HCT116 (cell line): ENCODE measurements at regions not wholly inside any gene's neighbourhood (a gene's known extent, or its start where the extent isn't known, plus 50 kb on each side); places are given as distances from the start of the nearest gene placed in this dataset.

Experiments
- ATAC-seq: fragments of 200-7000 bp; cut with Tn5 transposase; 2 replicates; pipeline ENCODE4 v1.9.1; 2020; ENCODE audit warnings: mild to moderate bottlenecking, moderate library complexity
- BruUV-seq: library from RNA; stranded (reverse); fragments of 400-500 nt; replicated peaks from 2 replicates; lab custom pipeline; 2021; lab: Mats Ljungman, UMichigan
- CTCF ChIA-PET: fragments of 300-600 bp; sonication (Branson Sonifier 250); formaldehyde crosslinking; loops from one replicate; lab custom pipeline; 2021; ENCODE audit warnings: antibody characterized with exemption; lab: Charles Lee
- POLR2A ChIA-PET: fragments of 300-600, 350-600 bp; sonication (Branson Sonifier 250); formaldehyde crosslinking; loops from one replicate; lab custom pipeline; 2021; ENCODE audit warnings: antibody characterized with exemption; lab: Charles Lee
- RAD21 ChIA-PET, 2 experiments: fragments of 300-600 bp; sonication (Branson Sonifier 250); formaldehyde crosslinking; loops; one replicate each; lab custom pipeline; 2023; ENCODE audit warnings: low total read pairs in 2 of 2; ENCODE audit not compliant: uncharacterized antibody in 2 of 2, unreplicated experiment in 2 of 2, low non-redundant PET in 1 of 2; lab: Charles Lee
- DNase-seq: peaks from one replicate; pipeline ENCODE4 v3.0.0-alpha.2; 2010; ENCODE audit warnings: low read depth, low spot score
- H2AFZ ChIP-seq: fragments of 200-600 bp; shearing (Covaris generic), sonication (generic); 2 replicates; pipeline ENCODE4 v1.6.1; 2017; ENCODE audit warnings: low read depth, mixed run types, mixed read lengths, antibody characterized with exemption, low read length; ENCODE audit not compliant: poor library complexity, severe bottlenecking
- H3K27ac ChIP-seq: 2 replicates; pipeline ENCODE4 v1.5.1; 2012; ENCODE audit warnings: low read depth, low read length
- H3K27me3 ChIP-seq: fragments of 200-600 bp; sonication (generic); 2 replicates; pipeline ENCODE4 v1.6.1; 2016; ENCODE audit warnings: mixed run types, low read length, mixed read lengths; ENCODE audit not compliant: insufficient read depth
- H3K36me3 ChIP-seq, 2 experiments: fragments of 200-500 bp in 1 of 2; fragments of 200-600 bp in 1 of 2; sonication (Bioruptor generic) in 1 of 2; sonication (generic) in 1 of 2; 2 replicates each; pipeline versions ENCODE4 v1.5.1 to v1.6.1; 2014 to 2016; ENCODE audit warnings: low read length in 2 of 2, inconsistent platforms in 1 of 2, mixed read lengths in 1 of 2, mixed run types in 1 of 2; ENCODE audit not compliant: insufficient read depth in 2 of 2, control insufficient read depth in 1 of 2
- H3K4me1 ChIP-seq, 2 experiments: fragments of 200-600 bp in 1 of 2; sonication (generic) in 1 of 2; 2 replicates each; pipeline versions ENCODE4 v1.5.1 to v1.6.1; 2012 to 2017; ENCODE audit warnings: low read length in 2 of 2, inconsistent platforms in 1 of 2, mild to moderate bottlenecking in 1 of 2, mixed read lengths in 1 of 2, mixed run types in 1 of 2, moderate library complexity in 1 of 2; ENCODE audit not compliant: insufficient read depth in 2 of 2, control insufficient read depth in 1 of 2
- H3K4me2 ChIP-seq: fragments of 200-600 bp; sonication (generic); 2 replicates; pipeline ENCODE4 v1.6.1; 2017; ENCODE audit warnings: mixed run types, low read length, mixed read lengths
- H3K4me3 ChIP-seq, 2 experiments: fragments of 200-600 bp in 1 of 2; sonication (generic) in 1 of 2; replicated peaks in 1 of 2; 2 replicates each; pipeline ENCODE4 v1.5.1; 2011 to 2016; ENCODE audit warnings: low read length in 2 of 2, control low read depth in 1 of 2, low read depth in 1 of 2, mild to moderate bottlenecking in 1 of 2, mixed read lengths in 1 of 2, mixed run types in 1 of 2
- H3K79me2 ChIP-seq: fragments of 200-600 bp; sonication (generic); 2 replicates; pipeline ENCODE4 v1.6.1; 2017; ENCODE audit warnings: mild to moderate bottlenecking, mixed run types, low read length, moderate library complexity, mixed read lengths; ENCODE audit not compliant: insufficient read depth
- H3K9ac ChIP-seq: fragments of 200-600 bp; sonication (generic); 2 replicates; pipeline ENCODE4 v1.6.1; 2016; ENCODE audit warnings: low read length, mixed read lengths
- H3K9me2 ChIP-seq: fragments of 200-600 bp; sonication (generic), shearing (Covaris generic); 2 replicates; pipeline ENCODE4 v1.6.1; 2017; ENCODE audit warnings: mixed run types, mild to moderate bottlenecking, moderate library complexity; ENCODE audit not compliant: insufficient read depth
- H3K9me3 ChIP-seq, 2 experiments: fragments of 200-500 bp in 1 of 2; fragments of 200-600 bp in 1 of 2; sonication (Bioruptor generic) in 1 of 2; sonication (generic) in 1 of 2; 2 replicates each; pipeline ENCODE4 v1.6.1; 2014 to 2017; ENCODE audit warnings: low read length in 2 of 2, mixed read lengths in 2 of 2, inconsistent platforms in 1 of 2, low read depth in 1 of 2, mild to moderate bottlenecking in 1 of 2, mixed run types in 1 of 2, moderate library complexity in 1 of 2; ENCODE audit not compliant: control insufficient read depth in 1 of 2, insufficient read depth in 1 of 2
- H4K20me1 ChIP-seq: fragments of 200-600 bp; sonication (generic), shearing (Covaris generic); 2 replicates; pipeline ENCODE4 v1.6.1; 2017; ENCODE audit warnings: mixed run types, mild to moderate bottlenecking, moderate library complexity; ENCODE audit not compliant: insufficient read depth
- EGR1 ChIP-seq: IDR thresholded peaks from 2 replicates; pipeline ENCODE4 v1.6.1; 2012; ENCODE audit warnings: low read depth
- ELF1 ChIP-seq: IDR thresholded peaks from 2 replicates; pipeline ENCODE4 v1.6.1; 2012; ENCODE audit warnings: low read depth, borderline replicate concordance
- EZH2 ChIP-seq: fragments of 200-600 bp; sonication (generic); IDR thresholded peaks from 2 replicates; pipeline ENCODE4 v1.6.1; 2017; ENCODE audit warnings: antibody characterized with exemption, mixed run types
- EZH2phosphoT487 ChIP-seq: fragments of 200-600 bp; IDR thresholded peaks from 2 replicates; pipeline ENCODE4 v1.6.1; 2018; ENCODE audit warnings: antibody characterized with exemption, borderline replicate concordance
- POLR2AphosphoS5 ChIP-seq: IDR thresholded peaks from 2 replicates; pipeline ENCODE4 v1.6.1; 2011; ENCODE audit warnings: mild to moderate bottlenecking, low read depth, low read length, moderate library complexity
- SIN3A ChIP-seq: IDR thresholded peaks from 2 replicates; pipeline ENCODE4 v1.6.1; 2012; ENCODE audit warnings: low read depth
- SP1 ChIP-seq: IDR thresholded peaks from 2 replicates; pipeline ENCODE4 v1.6.1; 2012; ENCODE audit warnings: low read depth
- SRF ChIP-seq: IDR thresholded peaks from 2 replicates; pipeline ENCODE4 v1.6.1; 2012; ENCODE audit warnings: low read depth
- YY1 ChIP-seq: IDR thresholded peaks from 2 replicates; pipeline ENCODE4 v1.6.1; 2011; ENCODE audit warnings: low read length, low read depth, moderate library complexity, mild to moderate bottlenecking; ENCODE audit not compliant: insufficient replicate concordance; ENCODE audit errors: extremely low read depth
- intact Hi-C: fragments of 100-400 bp; cut with micrococcal nuclease; formaldehyde crosslinking; loops from 2 replicates; pipeline ENCODE4 v1.10.0; 2022
- TF ChIP-seq, protein P1 (sequence below): IDR thresholded peaks from 2 replicates; pipeline ENCODE4 v1.6.1; 2011; ENCODE audit warnings: mild to moderate bottlenecking, low read length, moderate library complexity; ENCODE audit not compliant: insufficient replicate concordance; ENCODE audit errors: extremely low read depth
- TF ChIP-seq, protein P2 (sequence below), 3 experiments: fragments of 200-600 bp in 1 of 3; sonication (generic) in 1 of 3; IDR thresholded peaks in 2 of 3; conservative IDR thresholded peaks in 1 of 3; 2 replicates each; pipeline ENCODE4 v1.5.1; 2012 to 2017; ENCODE audit warnings: low read depth in 2 of 3, low read length in 2 of 3, antibody characterized with exemption in 1 of 3, borderline replicate concordance in 1 of 3, control low read depth in 1 of 3, mild to moderate bottlenecking in 1 of 3, mixed read lengths in 1 of 3, mixed run types in 1 of 3, moderate library complexity in 1 of 3; ENCODE audit not compliant: insufficient read depth in 1 of 3
- TF ChIP-seq, protein P3 (sequence below): IDR thresholded peaks from 2 replicates; pipeline ENCODE4 v1.6.1; 2012; ENCODE audit warnings: low read depth
- TF ChIP-seq, protein P4 (sequence below): IDR thresholded peaks from 2 replicates; pipeline ENCODE4 v1.6.1; 2012

DNA sequence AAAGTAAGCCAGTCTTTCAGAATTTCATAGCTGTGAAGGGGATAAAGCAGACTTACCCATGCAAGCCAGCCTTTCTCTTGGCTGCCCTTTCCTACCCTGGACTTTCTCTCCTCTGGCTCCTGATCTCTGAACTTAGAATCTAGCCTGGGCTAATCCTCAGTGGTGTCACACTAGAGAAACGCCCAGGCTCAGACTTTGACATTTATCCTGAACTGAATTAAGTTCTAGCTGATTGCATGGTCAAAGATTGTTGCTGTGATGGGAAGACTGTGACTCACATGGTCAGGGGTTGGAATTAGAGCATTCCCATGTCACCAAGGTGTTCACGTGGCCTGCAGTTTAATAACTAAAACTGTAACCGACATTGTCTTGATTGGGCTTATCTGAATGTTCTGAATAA, 469.5 kb upstream of the FAT1 start:
- Histone ChIP-seq H3K4me1 (no peaks in the 10 kb centered on the region), H3K36me3 (no peaks in the 10 kb centered on the region), H3K9ac (no peak overlapping the region), H3K4me2 (no peak overlapping the region), H3K9me2 (no peaks in the 10 kb centered on the region), H2AFZ (no peak overlapping the region), H3K27ac (no peak overlapping the region), H3K79me2 (no peaks in the 10 kb centered on the region), H3K27me3 (no peaks in the 10 kb centered on the region), H4K20me1 (no peaks in the 10 kb centered on the region), H3K9me3 (no peaks in the 10 kb centered on the region), H3K4me3 (no peak overlapping the region)
- RAD21 ChIA-PET: no interaction called here
- CTCF ChIA-PET: no interaction called here
- intact Hi-C loops: no loop called here
- POLR2A ChIA-PET: no interaction called here
- no peak for DNase-seq
- no peak for ATAC-seq
- TF ChIP-seq POLR2AphosphoS5: no peak
- TF ChIP-seq SIN3A: no peak
- TF ChIP-seq EGR1: no peak
- no peak for TF ChIP-seq ELF1
- TF ChIP-seq, protein P1, sequence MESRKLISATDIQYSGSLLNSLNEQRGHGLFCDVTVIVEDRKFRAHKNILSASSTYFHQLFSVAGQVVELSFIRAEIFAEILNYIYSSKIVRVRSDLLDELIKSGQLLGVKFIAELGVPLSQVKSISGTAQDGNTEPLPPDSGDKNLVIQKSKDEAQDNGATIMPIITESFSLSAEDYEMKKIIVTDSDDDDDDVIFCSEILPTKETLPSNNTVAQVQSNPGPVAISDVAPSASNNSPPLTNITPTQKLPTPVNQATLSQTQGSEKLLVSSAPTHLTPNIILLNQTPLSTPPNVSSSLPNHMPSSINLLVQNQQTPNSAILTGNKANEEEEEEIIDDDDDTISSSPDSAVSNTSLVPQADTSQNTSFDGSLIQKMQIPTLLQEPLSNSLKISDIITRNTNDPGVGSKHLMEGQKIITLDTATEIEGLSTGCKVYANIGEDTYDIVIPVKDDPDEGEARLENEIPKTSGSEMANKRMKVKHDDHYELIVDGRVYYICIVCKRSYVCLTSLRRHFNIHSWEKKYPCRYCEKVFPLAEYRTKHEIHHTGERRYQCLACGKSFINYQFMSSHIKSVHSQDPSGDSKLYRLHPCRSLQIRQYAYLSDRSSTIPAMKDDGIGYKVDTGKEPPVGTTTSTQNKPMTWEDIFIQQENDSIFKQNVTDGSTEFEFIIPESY: no peak
- no peak for TF ChIP-seq EZH2phosphoT487
- TF ChIP-seq, protein P2, sequence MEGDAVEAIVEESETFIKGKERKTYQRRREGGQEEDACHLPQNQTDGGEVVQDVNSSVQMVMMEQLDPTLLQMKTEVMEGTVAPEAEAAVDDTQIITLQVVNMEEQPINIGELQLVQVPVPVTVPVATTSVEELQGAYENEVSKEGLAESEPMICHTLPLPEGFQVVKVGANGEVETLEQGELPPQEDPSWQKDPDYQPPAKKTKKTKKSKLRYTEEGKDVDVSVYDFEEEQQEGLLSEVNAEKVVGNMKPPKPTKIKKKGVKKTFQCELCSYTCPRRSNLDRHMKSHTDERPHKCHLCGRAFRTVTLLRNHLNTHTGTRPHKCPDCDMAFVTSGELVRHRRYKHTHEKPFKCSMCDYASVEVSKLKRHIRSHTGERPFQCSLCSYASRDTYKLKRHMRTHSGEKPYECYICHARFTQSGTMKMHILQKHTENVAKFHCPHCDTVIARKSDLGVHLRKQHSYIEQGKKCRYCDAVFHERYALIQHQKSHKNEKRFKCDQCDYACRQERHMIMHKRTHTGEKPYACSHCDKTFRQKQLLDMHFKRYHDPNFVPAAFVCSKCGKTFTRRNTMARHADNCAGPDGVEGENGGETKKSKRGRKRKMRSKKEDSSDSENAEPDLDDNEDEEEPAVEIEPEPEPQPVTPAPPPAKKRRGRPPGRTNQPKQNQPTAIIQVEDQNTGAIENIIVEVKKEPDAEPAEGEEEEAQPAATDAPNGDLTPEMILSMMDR (IDR thresholded peaks at IDR 0.05 in 2 of 3, conservative IDR thresholded peaks at IDR 0.05 in 1 of 3; ENCODE audit: borderline replicate concordance in 1 of 3, insufficient read depth in 1 of 3, low read depth in 2 of 3, low read length in 2 of 3): no peak
- no peak for TF ChIP-seq SRF
- no peak for TF ChIP-seq SP1
- TF ChIP-seq, protein P3, sequence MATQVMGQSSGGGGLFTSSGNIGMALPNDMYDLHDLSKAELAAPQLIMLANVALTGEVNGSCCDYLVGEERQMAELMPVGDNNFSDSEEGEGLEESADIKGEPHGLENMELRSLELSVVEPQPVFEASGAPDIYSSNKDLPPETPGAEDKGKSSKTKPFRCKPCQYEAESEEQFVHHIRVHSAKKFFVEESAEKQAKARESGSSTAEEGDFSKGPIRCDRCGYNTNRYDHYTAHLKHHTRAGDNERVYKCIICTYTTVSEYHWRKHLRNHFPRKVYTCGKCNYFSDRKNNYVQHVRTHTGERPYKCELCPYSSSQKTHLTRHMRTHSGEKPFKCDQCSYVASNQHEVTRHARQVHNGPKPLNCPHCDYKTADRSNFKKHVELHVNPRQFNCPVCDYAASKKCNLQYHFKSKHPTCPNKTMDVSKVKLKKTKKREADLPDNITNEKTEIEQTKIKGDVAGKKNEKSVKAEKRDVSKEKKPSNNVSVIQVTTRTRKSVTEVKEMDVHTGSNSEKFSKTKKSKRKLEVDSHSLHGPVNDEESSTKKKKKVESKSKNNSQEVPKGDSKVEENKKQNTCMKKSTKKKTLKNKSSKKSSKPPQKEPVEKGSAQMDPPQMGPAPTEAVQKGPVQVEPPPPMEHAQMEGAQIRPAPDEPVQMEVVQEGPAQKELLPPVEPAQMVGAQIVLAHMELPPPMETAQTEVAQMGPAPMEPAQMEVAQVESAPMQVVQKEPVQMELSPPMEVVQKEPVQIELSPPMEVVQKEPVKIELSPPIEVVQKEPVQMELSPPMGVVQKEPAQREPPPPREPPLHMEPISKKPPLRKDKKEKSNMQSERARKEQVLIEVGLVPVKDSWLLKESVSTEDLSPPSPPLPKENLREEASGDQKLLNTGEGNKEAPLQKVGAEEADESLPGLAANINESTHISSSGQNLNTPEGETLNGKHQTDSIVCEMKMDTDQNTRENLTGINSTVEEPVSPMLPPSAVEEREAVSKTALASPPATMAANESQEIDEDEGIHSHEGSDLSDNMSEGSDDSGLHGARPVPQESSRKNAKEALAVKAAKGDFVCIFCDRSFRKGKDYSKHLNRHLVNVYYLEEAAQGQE: no peak
- TF ChIP-seq EZH2: no peak
- TF ChIP-seq, protein P4, sequence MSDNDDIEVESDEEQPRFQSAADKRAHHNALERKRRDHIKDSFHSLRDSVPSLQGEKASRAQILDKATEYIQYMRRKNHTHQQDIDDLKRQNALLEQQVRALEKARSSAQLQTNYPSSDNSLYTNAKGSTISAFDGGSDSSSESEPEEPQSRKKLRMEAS: no peak
- TF ChIP-seq YY1: no peak
- no TSS peak for BruUV-seq
